GM18520 (cell line): ENCODE measurements at regions not wholly inside any gene's neighbourhood (a gene's known extent, or its start where the extent isn't known, plus 50 kb on each side); places are given as distances from the start of the nearest gene placed in this dataset.
A peak's percentile ranks its signal among the peaks of the same experiment; 100 is the strongest.
"Not testable (repeated sequence)": the region's sequence is repeated elsewhere in the genome, so short reads cannot be mapped to it uniquely, and the experiment has no call there.

Experiments
- ATAC-seq: cut with Tn5 transposase; IDR thresholded peaks from one replicate; pipeline ENCODE4 v1.9.1; 2021; ENCODE audit not compliant: unreplicated experiment

DNA sequence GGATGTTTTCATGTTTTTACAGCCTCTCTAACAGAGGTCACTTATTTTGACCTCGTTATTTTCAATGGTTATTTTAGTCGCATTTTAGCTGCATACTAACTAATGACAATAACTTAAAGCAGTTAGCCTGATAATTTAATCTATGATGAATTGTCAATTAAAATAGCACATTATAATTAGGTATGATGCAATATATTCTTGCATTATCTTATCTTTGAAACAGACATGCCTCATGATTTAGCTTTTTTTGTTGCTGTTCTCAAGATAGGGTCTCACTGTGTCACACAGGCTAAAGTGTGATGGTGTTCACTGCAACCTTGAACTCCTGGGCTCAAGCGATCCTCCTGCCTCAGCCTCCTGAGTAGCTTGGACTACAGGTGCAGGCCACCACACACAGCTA is 126.4 kb downstream of the KBTBD2 start:
- ATAC-seq: no peak

DNA sequence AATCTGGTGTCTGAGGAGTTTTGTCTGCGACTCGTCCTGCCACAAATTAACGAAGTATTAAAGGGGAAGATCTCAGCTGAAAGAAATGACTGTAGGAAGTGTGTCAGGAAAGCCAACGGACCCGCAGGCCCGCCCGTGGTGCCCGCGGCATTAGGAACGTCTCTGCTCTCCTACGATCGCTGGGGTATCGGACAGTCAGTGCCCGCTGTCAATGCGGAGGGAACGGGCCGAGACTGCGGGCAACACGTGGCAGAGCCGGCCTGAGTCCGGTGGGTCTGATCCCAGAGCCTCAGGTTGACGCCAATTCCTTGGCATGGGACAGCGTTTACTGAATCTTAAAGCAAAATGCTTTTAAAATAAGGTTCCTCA is 128.7 kb downstream of the KBTBD2 start:
- ATAC-seq: no peak

DNA sequence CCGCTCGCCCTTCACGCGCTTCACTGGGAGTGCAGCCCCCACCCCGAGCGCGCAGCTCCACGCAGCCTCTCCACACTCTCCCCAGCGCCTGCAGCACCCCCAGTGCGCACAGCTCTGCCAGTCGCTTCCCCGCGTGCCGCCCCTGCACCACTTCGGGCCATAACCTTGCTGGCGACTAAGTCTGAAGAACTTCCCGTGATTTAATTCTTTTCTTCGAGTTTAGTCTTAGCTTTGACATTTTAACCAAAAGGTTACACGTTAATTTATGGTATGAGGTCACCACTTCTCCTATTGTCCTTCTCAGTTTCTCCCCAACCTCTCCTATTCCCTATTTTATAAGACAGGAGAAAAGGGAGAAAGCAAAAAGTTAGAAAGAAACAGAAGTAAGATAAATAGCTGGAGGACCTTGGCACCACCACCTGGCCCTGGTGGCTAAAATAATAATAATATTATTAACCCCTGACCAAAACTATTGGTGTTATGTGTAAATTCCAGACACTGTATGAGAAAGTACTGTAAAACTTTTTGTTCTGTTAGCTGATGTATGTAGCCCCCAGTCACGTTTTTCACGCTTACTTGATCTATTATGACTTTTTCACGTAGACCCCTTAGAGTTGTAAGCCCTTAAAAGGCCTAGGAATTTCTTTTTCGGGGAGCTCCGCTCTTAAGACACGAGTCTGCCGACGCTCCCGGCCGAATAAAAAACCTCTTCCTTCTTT is 129.2 kb downstream of the KBTBD2 start:
- not testable (repeated sequence) for ATAC-seq

DNA sequence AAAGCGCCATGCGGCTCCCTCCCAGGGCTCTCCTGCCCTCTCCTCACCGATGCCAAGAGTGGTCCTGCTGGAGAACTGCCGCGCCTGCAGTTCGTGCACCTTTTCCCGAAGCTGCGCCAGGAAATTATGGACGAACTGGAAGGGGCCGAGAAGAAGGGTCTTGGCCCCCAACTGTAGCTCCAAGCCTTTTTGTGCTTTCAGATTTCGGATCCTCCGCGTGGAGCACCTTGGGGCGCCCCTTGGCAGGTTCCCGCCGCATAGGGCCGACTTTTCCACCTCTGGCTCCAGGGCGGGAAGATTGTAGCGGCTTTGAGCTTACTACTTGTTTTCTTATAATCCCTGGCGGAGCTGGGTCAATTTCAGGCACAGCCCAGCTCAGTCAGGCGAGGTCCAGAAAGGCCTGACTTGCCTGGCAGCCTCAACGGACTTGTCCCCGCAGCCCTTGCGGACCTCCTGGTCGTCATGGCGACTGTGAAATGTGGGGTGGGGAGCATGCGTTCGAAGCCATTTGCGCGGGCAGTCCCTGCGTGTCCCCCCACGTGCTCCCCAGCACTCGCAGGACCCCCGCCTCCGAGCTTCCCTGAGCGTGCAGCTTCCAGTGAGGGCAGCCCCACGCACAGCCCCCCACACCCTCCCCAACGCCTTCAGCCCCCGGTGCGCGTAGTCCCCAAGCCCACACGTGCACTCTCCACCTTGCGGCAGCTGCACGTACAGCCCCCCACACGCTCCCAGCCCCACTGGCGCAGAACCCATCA is 129.9 kb downstream of the KBTBD2 start:
- ATAC-seq: no peak

DNA sequence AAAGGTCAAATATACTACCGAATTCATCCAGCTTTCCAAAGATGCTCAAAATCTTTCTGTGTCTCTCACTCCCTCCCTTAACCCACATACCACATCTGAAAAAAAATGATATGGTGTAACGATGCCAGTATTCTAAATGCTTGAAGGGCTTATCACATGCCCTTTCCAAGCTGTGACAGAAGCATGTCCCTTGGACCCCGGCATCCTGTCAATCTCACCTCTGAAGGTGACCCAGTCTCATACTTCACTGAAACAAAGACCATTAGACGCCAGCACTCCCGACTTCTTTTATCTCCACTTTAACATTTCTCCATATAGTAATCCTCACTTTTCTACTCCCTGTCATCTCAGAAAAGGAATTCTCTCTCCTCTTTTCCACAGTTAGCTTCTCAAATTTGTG is 130.8 kb downstream of the KBTBD2 start:
- not testable (repeated sequence) for ATAC-seq

DNA sequence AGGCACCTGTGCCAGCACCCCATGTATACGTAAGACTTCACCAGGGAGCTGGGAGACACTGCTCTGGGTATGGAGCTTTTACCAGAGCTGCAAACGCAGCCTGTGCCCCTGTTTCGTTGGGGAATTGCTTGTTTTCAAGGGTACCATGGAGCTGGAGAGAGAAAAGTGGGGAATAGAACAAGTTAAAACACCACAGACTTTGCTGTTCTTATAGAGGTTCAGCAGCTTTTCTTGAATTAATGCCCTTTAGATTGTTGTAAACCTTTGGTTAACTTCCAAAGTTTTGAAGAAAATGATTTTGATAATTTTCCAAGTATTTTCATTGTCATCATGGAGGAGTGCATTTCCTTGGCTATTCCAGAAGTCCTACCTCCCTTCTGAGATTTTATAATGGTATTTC is 131.7 kb downstream of the KBTBD2 start:
- ATAC-seq: not testable (repeated sequence)

DNA sequence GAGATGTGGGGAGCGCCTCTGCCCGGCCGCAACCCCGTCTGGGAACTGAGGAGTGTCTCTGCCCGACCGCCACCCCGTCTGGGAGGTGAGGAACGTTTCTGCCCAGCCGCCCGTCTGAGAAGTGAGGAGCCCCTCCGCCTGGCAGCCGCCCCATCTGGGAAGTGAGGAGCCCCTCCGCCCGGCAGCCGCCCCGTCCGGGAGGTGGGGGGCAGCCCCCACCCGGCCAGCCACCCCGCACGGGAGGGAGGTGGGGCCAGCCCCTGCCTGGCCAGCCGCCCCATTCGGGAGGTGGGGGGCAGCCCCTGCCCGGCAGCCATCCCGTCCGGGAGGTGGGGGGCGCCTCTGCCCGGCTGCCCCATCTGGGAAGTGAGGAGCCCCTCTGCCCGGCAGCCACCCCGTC is 137.7 kb downstream of the KBTBD2 start:
- not testable (repeated sequence) for ATAC-seq

DNA sequence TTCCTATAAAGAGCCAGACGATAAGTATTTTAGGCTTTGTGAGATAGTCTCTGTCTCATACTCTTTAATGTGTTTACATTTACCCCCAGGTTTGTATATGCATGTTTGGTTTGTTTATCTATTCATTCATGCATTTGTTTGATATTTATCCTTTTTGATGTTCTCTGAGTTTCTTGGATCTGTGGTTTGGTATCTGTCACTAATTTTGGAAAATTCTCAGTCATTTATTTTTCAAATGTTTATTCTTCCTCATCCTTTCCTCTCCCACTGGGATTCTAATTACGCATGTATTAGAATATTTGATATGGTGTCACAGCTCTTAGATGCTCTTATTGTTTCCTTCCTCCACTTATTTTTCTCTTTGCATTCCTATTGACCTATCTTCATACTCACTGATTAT is 143.2 kb downstream of the KBTBD2 start:
- ATAC-seq: not testable (repeated sequence)

DNA sequence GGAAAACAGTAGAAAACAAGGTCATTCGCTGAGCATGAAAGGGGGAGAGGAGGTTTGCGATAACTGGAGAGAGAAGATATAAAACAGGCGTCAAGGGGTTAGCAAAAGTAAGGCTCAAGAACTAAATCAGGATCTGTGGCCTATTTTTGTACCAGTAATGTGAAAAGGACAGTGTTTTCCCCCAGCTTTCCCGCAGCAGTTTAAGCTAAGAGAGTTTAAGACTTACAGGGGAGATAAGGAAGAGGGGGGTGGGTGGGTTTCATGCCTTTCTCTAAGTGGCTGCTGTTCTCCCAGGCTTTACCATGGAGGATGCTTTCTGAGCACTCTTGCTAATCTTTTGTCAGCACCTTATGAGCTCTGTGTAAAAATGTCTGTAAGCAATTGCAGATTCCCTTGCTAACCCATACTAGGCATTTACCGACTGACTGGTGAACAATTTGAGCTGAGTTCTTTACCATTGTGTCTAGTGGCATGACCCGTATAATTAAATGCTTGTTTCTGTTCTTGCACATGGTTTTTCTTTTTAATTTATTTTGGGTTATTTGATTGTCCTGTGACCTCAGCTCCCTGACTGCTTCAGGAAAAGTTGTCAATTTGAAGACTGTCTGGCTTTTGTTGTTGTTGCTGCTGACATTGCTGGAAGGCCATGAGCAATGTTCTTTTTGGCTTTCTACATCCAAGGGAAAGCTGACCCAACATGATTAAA is 144.0 kb downstream of the KBTBD2 start:
- ATAC-seq: not testable (repeated sequence)

DNA sequence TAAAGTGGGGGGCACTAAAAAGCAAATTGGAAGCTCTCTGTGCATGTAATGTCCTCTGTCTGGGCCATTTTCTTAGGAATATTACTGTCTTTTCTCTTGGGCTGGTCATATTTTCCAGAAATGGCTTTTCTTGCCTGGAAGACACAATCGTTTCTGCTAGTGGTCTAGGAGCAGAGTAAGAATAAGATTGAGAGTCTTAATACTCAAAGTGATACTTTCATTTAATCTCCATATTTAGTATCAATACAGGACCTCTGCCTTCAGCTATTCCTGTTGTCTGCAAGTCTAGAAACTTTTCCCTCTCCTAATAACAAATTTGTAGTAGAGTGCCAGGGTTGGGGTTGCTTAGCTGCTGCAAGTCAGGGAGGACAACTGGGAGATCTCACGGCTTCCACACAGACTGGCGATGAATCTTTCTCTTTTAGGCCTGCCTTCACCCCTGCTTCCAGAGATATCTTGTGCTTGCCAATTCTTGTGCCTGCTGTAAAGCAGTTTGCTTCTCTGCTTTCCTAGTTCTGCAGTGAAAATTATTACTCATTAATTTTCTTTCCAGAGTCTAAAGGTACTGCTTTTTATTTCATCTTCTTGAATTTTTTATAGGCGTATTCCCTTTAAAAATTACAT is 149.6 kb downstream of the KBTBD2 start:
- not testable (repeated sequence) for ATAC-seq

DNA sequence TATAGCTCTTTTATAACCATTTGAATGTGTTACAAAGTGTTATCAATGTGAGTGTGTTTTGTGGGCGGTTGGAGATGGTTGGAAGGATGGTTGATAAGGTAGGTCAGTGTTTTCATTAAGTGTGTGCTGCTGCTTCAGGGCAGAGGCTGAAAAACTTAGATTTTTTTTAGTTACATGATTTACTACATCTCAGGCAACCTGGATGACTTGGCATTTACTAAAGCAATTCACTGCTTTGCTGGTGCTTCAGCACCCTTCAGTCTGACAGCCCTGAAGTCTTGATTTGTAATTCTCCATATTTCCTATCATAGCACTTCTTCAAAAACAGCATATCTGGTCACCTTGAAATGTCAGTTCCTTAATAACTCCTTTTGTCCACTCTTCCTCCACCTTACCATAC is 151.8 kb downstream of the KBTBD2 start:
- not testable (repeated sequence) for ATAC-seq

DNA sequence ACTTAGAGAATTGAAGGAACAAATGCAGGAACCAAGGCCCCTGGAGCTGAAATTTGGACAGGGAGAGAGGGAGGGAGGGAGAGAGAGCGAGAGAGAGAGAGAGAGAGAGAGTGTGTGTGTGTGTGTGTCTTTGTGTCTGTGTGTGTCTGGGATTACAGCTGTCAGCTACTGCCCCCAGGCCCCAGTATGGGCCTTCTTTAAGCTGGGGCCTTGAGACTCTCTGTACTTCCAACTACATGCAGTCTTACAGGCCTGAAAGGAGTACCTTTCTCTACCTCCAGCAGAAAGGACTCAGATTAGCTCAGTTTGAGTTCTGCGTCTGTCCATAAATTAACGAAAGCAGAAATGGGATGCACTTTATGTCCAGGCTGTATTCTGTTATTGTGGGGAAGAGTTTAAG is 153.2 kb downstream of the KBTBD2 start:
- ATAC-seq: not testable (repeated sequence)

DNA sequence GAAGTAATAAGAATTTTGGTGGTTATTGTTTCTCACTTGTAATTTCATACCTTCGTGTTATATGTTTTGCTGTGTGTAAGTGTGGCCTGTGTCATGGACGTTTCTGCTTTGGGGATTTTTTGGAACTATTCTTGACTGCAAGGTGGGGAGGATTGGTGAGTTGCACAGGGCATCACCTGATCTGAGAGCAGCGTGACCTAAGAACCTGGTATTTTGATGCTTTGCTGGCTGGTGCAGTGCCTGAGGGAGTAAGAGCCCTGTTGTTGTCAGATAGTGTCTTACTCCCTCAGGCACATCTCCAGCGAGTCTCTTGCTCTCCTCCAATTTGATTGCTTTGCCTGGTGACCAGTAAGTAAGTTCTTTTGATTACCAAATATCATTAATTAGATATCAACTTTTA is 158.8 kb downstream of the KBTBD2 start:
- ATAC-seq: not testable (repeated sequence)

DNA sequence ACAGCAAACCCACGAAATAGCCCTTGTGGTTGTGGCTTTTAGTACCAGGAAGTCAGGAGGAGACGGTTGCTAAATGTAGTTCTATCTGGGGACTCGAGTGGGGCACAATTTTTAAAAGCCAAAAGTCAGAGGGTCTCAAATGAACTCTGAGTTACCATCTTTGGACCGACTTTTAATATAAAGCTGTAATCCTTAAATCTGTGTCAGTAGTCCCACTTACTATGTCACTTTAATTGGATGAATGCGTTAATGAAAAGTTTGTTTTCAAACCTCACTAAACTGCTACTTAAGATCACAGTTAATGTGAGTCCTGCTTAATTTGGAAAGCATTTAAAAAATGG is 162.3 kb downstream of the KBTBD2 start:
- not testable (repeated sequence) for ATAC-seq

DNA sequence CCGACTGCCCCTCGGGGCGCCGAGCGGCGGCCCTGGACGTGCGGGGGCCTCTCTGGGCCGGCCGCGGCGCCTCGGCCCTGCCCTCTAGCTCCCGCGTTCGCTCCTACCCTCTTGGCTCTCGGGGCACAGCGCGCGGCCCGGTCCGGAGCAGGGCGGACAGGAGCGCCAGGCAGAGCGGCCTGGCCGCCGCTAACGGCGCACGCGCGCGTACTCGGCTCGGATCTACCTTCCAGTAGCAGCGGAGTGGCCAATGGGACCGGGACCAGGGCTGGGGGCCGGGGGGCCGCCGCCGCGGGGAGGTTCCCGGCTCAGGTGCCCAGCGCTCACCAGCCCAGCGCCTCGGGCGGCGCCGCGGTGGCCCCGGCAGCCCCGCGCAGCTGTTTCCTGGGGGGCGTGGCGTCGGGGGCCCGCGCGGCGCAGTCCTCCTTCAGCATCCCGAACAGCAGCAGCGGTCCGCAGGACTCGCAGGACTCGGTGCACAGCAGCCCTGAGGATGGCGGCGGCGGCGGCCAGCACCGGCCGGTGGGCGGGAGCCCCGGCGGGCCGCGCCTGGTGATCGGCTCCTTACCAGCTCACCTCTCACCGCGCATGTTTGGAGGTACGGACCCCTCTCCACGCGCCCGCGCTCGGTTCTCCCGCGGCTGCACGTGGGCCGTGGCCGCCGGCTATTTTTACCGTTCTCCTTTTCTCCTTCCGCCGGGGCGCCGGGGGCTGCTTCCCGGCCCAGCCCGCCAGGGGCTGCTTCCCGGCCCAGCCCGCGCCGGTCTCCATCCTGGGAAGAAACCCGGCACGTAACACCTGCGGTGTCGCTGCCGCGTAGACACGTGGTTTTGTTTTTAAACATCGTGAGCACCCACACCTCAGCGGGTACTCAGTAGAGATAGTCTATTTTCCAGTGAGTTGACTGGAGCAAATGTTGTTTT is 162.9 kb downstream of the KBTBD2 start:
- peak; percentile 55 for ATAC-seq

DNA sequence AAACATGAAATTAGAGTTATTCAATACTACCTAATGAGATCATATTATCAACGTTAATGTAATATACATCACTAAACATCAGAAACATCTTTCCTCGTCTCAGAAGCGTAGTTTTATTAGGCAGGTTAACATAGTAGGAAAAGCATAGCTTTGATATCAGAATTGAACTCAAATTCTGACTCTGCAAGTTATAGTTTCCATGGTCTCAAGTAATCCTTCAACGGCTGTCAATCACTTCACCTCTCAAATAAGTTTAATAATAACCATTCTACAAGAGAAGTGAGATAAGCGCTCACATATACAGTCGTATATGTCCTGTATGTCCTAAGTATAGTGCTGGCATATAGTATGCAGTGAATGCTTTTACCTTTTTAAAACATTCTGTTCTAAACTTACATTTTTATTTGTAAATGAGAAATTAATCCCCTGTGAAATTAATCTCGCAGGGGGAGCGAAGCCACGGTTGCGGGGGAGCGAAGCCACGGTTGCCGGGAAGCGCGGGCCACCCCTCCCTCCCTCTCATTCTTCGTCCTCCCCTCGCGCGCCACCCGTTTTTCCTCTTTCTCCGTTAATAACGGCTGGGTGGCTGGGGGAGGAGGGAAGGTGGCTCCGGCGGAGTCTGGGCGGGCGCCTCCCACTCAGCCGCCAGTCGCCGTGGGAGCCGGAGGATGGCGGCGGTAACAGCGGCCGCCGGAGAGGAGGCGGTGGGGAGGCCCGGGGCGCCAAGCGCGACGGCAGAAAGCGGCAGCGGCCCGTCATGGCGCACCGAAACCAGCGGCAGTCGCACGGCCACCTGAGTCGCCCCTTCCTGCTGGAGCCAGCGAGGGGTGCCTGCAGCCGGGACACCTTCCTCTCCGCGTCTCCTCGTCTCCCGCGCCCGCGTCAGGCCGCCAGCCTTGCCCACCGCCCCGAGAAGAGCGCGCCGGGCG is 163.8 kb downstream of the KBTBD2 start:
- ATAC-seq: peak; percentile 22

DNA sequence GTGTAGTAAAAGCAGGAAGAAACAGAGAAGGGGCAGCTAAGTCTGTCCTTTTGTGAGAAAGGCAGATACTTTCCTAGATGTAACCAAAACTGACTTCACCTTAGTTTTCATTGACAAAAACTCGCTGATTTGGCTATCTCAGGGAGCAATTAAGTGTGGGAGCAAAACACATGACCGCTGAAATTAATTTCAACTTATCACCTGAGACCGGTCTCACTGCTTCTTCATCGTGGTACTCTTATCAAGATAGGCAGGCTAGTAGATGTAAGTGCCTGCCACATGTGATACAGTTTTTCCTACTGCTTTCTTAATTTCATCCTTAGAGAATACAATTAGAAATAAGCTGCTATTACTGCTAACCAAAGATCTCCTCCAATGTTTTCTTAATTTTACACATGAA is 168.7 kb downstream of the KBTBD2 start:
- ATAC-seq: not testable (repeated sequence)

DNA sequence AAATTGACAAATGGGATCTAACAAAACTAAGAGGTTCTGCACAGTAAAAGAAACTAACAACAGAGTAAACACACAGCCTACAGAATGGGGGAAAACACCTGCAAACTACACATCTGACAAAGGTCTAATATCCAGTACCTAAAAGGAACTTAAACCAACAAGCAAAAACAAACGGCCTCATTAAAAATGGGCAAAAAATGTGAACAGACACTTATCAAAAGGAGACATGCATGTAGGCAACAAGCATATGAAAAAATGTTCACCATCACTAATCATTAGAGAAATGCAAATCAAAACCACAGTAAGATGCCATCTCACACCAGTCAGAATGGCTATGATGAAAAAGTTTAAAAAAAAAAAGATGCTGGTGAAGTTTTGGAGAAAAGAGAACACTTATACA is 197.4 kb downstream of the KBTBD2 start:
- ATAC-seq: no peak
